ENCODE measurements at regions not wholly inside any gene's neighbourhood (a gene's known extent, or its start where the extent isn't known, plus 50 kb on each side); places are given as distances from the start of the nearest gene placed in this dataset.

DNA sequence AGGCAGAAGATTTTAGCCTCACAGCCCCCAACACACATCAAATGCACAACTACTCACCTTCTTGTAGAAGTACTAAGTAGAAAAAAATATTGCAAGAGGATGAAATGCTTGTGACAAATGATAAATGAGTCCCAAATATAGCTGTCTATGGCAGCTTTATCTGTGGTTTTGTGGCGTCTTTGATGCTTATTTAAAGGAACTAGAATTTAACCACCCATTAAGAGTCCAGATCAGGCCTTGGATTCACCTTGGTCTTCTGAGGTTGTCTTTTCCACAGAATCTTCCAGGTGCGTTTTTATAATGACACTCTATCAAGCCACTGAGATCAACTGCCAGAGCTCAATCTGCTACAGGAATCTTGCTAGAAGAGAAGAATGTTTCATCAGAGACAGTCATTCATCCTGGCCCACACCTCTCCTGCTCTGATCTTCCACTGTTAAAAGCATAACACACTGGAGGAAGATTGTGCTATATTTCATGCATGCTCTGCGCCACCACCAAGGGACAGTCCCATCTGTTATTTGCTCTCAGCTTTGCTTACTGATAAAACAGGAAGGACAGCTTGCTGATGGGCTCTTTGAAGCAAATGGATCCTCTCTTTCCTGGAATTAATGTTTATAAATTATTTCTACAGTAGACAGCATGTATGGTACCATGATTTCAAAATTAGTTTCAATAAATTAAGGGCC is 144.1 kb downstream of the SLC7A11 start (continued):
- TF ChIP-seq GLIS1 (tag by site-specific recombination; IDR thresholded peaks at IDR 0.05): no peak
- TF ChIP-seq ZNF670 (tag by site-specific recombination; IDR thresholded peaks at IDR 0.05; ENCODE audit: low read depth): no peak
- no peak for TF ChIP-seq ZNF571 (tag by site-specific recombination; IDR thresholded peaks at IDR 0.05)
- TF ChIP-seq ZNF658 (tag by site-specific recombination; IDR thresholded peaks at IDR 0.05): no peak
- TF ChIP-seq ZNF133 (tag by site-specific recombination; IDR thresholded peaks at IDR 0.05): no peak

DNA sequence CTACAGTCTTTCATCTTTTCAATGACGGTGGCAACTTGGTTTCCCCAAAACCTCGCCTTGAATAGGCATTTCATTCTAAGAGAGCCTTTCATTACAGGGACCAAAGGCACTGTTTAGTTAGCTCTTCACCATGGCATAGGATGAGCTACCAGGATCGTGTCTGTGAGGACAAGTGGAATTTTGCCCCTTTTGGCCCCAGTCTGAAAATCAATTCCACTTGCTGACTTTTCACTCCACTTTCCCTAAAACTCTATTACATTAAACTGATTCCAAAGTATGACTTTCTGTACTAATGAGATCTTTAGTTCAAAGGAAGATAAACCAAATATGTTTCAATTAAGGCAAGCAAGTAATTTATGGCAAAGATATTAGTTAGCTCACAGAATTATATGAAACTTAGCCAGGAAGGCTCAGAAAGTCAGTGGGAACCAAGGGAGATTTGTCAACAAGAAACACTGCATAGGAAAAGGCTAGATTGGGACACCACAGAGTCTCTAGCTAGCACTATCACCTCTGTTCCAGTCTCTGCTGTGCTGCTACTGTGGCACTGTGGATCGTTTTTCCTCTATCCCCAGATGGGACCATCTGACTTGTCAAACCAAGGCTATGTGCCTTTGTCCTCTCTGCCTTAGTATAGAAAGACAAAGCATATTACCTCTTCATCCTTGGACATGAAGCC is 145.6 kb downstream of the SLC7A11 start:
- TF ChIP-seq ZNF362 (tag by site-specific recombination; IDR thresholded peaks at IDR 0.05) (no peak), ZNF2 (tag by site-specific recombination; IDR thresholded peaks at IDR 0.05) (no peak), YY2 (tag by site-specific recombination; IDR thresholded peaks at IDR 0.05) (no peak), BCL11A (tag by site-specific recombination; IDR thresholded peaks at IDR 0.05; ENCODE audit: low read depth) (no peak), ZNF311 (tag by site-specific recombination; IDR thresholded peaks at IDR 0.05; ENCODE audit: borderline replicate concordance) (no peak), ZNF394 (tag by site-specific recombination; IDR thresholded peaks at IDR 0.05; ENCODE audit: borderline replicate concordance) (no peak), MYNN (tag by site-specific recombination; IDR thresholded peaks at IDR 0.05; ENCODE audit: borderline replicate concordance) (no peak), ZFP69B (tag by site-specific recombination; IDR thresholded peaks at IDR 0.05) (no peak), ZNF747 (tag by site-specific recombination; IDR thresholded peaks at IDR 0.05) (no peak), ZNF785 (tag by site-specific recombination; IDR thresholded peaks at IDR 0.05) (no peak), ZNF121 (tag by site-specific recombination; IDR thresholded peaks at IDR 0.05) (no peak), ZNF146 (tag by site-specific recombination; IDR thresholded peaks at IDR 0.05) (no peak), ZNF26 (tag by site-specific recombination; IDR thresholded peaks at IDR 0.05) (no peak), YY1 (tag by site-specific recombination; IDR thresholded peaks at IDR 0.05) (no peak), ZBTB7A (tag by site-specific recombination; IDR thresholded peaks at IDR 0.05; ENCODE audit: low read depth) (no peak), ZNF398 (tag by site-specific recombination; IDR thresholded peaks at IDR 0.05) (no peak)
- TF ChIP-seq, protein P1, sequence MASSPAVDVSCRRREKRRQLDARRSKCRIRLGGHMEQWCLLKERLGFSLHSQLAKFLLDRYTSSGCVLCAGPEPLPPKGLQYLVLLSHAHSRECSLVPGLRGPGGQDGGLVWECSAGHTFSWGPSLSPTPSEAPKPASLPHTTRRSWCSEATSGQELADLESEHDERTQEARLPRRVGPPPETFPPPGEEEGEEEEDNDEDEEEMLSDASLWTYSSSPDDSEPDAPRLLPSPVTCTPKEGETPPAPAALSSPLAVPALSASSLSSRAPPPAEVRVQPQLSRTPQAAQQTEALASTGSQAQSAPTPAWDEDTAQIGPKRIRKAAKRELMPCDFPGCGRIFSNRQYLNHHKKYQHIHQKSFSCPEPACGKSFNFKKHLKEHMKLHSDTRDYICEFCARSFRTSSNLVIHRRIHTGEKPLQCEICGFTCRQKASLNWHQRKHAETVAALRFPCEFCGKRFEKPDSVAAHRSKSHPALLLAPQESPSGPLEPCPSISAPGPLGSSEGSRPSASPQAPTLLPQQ (tag by site-specific recombination; IDR thresholded peaks at IDR 0.05): no peak
- POLR2A ChIA-PET: no interaction called here
- H3K4me1 ChIP-seq (ENCODE audit: control insufficient read depth, insufficient read depth, low read length): no peaks in the 10 kb centered on the region
- CTCF ChIA-PET: interaction anchor here (0.7 kb wide), 1 partner anchor 389 kb away, joined by 3 read pairs; no protein-coding TSS in a partner anchor
- H3K9me3 ChIP-seq (ENCODE audit: control insufficient read depth, insufficient read depth, low read depth, low read length): no peaks in the 10 kb centered on the region
- H3K27ac ChIP-seq (ENCODE audit: extremely low read depth, low read depth, low read length): no peak overlapping the region
- no peak overlapping the region for H3K4me3 ChIP-seq (ENCODE audit: low read depth, low read length)
- no peaks in the 10 kb centered on the region for H3K36me3 ChIP-seq (ENCODE audit: control insufficient read depth in 2 of 2, insufficient read depth in 1 of 2, low read length in 2 of 2)

All from HEK293 (cell line).